Left renal cortex interstitium (tissue), 4 donors: ENCODE measurements at regions not wholly inside any gene's neighbourhood (a gene's known extent, or its start where the extent isn't known, plus 50 kb on each side); places are given as distances from the start of the nearest gene placed in this dataset.
"Not testable (repeated sequence)": the region's sequence is repeated elsewhere in the genome, so short reads cannot be mapped to it uniquely, and the experiment has no call there.

Source experiments
- DNase-seq, 4 donors: peaks; one replicate each; pipeline ENCODE4 v3.0.0-alpha.2; 2013; ENCODE audit warnings: low read depth in 4 of 4, low spot score in 2 of 4, missing footprints in 1 of 4

- DNase-seq, result no peak
These were observed 248.1 kb downstream of the ASXL3 start for GRCh38 chr18:33826151-33826550.

DNA sequence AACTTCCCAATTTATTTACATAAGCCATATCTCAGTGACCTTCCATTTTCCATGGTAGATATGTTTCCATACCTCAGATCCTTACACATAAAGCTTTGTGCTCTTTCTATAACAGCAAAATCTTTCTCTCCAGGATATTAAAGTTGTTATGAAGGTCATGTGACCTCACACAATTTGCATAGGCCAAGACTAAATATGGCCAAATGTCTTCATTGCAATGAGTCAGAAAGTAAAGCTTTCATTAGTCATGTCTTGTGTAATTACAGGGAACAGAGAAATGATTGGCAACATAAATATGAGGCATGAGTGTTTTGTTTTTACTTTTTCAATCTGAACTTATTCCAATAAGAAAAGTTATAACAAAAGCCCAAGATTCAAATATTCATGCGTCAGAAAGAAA, 243.5 kb downstream of the ASXL3 start:
- no peak for DNase-seq

DNA sequence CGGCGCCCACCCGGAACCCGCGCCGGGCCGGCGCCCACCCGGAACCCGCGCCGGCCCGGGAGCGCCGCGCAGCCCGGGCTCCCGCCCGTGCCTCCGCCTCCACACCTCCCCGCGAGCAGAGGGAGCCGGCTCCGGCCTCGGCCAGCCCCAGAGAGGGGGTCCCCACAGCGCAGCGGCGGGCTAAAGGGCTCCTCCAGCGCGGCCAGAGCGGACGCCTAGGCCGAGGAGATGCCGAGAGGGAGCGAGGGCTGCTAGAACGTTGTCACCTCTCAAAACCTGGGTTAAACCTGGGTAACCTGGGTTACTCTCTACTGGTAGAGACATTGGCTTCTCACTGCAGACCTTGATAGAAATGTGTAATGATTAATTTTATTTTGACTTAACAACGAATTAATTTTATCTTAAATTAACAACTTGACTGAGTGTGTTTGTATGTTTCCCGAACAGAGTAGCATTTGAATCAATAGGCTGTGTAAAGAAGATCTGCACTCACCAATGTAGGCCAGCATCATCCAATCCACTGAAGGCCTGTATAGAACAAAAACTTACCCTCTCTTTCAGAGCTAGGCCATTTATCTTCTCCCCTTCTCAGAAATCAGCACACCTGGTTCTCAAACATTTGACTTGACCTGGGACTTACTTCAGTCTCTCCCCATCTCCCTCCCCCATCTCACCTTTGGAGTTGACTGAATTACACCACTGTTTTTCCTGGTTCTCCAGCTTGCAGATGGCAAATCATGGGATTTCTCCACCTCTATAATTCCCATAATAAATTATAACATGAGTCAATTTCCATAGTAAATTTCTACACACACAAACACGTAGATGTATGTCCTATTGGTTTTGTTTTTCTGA, 242.7 kb downstream of the ASXL3 start:
- DNase-seq, result no peak

GRCh38 chr18:33819692-33820343, 241.8 kb downstream of the ASXL3 start:
- DNase-seq, result not testable (repeated sequence)

DNA sequence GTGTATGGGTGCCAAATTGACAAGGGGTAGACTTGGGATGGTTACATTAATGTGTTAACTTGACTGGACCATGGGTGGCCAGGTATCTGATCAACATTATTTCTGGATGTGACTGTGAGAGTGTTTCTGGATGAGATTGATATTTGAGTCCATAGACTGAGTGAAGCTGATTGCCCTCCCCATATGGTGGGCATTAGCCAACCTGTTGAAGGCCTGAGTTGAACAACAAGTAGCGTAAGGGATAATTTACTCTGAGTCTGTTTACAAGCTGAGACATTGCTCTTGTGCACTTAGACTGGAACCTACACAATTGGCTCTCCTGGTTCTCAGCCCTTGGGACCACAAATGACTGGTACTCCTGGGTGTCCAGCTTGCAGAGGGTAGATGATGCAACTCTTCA, 240.1 kb downstream of the ASXL3 start:
- no peak for DNase-seq

DNA sequence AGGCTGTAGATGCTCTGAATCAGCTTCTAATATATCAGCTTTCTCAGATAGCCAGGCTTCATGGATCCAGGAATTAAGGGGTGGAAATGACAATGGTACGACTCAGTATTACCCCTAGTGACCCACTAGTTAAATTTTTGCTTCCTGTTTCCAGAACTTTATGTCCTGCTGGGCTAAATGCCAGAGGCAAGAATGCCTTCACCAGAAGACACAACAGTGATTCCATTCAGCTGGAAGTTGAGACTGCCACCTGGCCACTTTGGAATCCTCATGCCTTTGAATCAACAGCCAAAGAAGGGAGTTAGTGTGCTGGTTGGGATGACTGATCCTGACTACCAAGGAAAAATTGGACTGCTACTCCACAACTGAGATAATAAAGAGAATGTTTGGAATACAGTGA, 239.1 kb downstream of the ASXL3 start:
- no peak for DNase-seq

DNA sequence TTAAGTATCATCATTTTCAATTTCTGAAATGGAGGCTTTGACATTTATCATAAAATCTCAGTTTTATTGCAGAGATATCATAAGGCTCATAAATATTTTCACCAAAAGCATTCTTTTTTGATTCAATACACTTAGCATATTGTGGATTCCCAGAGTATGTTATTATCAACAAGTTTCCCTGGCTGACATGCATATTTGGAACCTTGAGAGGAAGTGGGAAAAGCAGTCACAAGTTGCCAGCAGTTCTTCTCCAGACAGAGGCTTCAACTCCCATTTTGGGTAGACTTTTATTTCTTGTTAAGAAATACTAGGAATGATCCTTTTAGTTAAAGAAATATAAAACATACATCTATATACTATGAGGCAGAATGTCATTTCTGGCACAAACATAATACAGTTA, 236.5 kb downstream of the ASXL3 start:
- no peak for DNase-seq

GRCh38 chr18:33812186-33812585, 234.2 kb downstream of the ASXL3 start:
- DNase-seq, result no peak

DNA sequence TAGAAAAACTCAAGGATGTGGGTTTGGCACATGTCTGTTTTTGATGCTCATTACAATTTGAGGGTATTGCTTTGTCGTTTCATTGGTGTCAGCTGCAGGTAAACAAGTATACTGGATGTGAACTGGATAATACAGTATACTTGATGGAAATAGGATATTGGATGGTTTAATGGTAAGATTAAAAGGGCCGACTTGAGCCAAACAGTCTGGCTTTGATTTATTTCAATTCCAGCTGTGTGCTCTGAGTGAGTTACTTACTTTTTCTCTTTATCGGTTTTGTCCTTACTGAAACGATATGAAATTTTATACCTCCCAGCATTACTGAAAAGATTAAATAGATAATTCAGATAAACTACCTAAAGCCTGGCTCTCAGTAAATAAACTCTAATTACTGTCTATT, 227.6 kb downstream of the ASXL3 start:
- no peak for DNase-seq

- DNase-seq, result no peak
These were observed 226.2 kb downstream of the ASXL3 start for GRCh38 chr18:33804258-33804657.

- DNase-seq, result no peak
These were observed 225.6 kb downstream of the ASXL3 start for GRCh38 chr18:33803636-33804035.

DNA sequence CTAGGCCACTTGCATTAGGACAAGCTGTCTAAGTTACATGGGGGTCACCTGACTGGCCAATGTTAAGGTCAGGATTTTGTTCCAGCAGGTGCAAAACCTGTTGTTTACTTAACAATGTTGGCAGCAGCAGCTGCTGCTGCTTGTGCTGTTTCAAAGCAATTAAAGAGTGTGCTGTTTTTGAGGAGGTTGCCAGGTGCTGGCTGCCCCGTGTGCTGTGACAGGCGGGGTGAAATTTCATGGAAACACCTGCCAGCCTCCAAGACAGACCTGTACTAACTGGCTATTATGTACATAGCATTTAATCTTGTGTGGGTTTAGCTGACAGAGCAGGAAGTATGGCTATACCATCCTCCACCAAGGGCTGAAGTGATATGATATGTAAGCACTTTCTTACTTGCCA, 224.9 kb downstream of the ASXL3 start:
- DNase-seq, result peak in 2 of 4 donors; percentile 23 to 24
